ENCODE measurements at regions not wholly inside any gene's neighbourhood (a gene's known extent, or its start where the extent isn't known, plus 50 kb on each side); places are given as distances from the start of the nearest gene placed in this dataset.
A peak's percentile ranks its signal among the peaks of the same experiment; 100 is the strongest.

- no peak for DNase-seq (ENCODE audit: low read depth)
- no peak for TF ChIP-seq CTCF (IDR thresholded peaks at IDR 0.05; ENCODE audit: low read depth, low read length, missing control alignments)
- no peak overlapping the region for H3K4me3 ChIP-seq (ENCODE audit: low read depth, low read length)
Observed at GRCh38 chr4:18735740-18736268, 714.2 kb upstream of the LCORL start.

GRCh38 chr4:18734405-18734804 is 712.9 kb upstream of the LCORL start:
- H3K4me3 ChIP-seq (ENCODE audit: low read depth, low read length): no peak overlapping the region
- DNase-seq (ENCODE audit: low read depth): no peak
- TF ChIP-seq CTCF (IDR thresholded peaks at IDR 0.05; ENCODE audit: low read depth, low read length, missing control alignments): no peak

GRCh38 chr4:18733961-18734360 is 712.4 kb upstream of the LCORL start:
- no peak for DNase-seq (ENCODE audit: low read depth)
- no peak overlapping the region for H3K4me3 ChIP-seq (ENCODE audit: low read depth, low read length)
- TF ChIP-seq CTCF (IDR thresholded peaks at IDR 0.05; ENCODE audit: low read depth, low read length, missing control alignments): no peak

GRCh38 chr4:18722748-18723191 is 701.2 kb upstream of the LCORL start:
- DNase-seq (ENCODE audit: low read depth): no peak
- no peak for TF ChIP-seq CTCF (IDR thresholded peaks at IDR 0.05; ENCODE audit: low read depth, low read length, missing control alignments)
- no peak overlapping the region for H3K4me3 ChIP-seq (ENCODE audit: low read depth, low read length)

- no peak for TF ChIP-seq CTCF (IDR thresholded peaks at IDR 0.05; ENCODE audit: low read depth, low read length, missing control alignments)
- no peak for DNase-seq (ENCODE audit: low read depth)
- H3K4me3 ChIP-seq (ENCODE audit: low read depth, low read length): no peak overlapping the region
Observed at GRCh38 chr4:18698119-18698883, 676.7 kb upstream of the LCORL start.

- H3K4me3 ChIP-seq (ENCODE audit: low read depth, low read length): no peak overlapping the region
- no peak for DNase-seq (ENCODE audit: low read depth)
- peak; percentile 18 for TF ChIP-seq CTCF (IDR thresholded peaks at IDR 0.05; ENCODE audit: low read depth, low read length, missing control alignments)
Observed at GRCh38 chr4:18695733-18696527, 674.4 kb upstream of the LCORL start.

Data from GM12864 (cell line).